Retinal pigment epithelial cell (primary cell): ENCODE measurements at regions not wholly inside any gene's neighbourhood (a gene's known extent, or its start where the extent isn't known, plus 50 kb on each side); places are given as distances from the start of the nearest gene placed in this dataset.

ENCODE experiments used
- DNase-seq: peaks from one replicate; pipeline ENCODE4 v3.0.0-alpha.2; 2010; ENCODE audit warnings: low read depth
- H3K4me3 ChIP-seq: 2 replicates; pipeline ENCODE4 v1.5.1; 2011; ENCODE audit warnings: mild to moderate bottlenecking, low read length, control low read depth, moderate library complexity
- CTCF ChIP-seq: conservative IDR thresholded peaks from 2 replicates; pipeline ENCODE4 v1.5.1; 2011; ENCODE audit warnings: low read depth, low read length, control low read depth, inconsistent platforms

GRCh38 chrX:122245175-122245574 is 938.9 kb upstream of the GRIA3 start:
- no peak for DNase-seq
- no peak overlapping the region for H3K4me3 ChIP-seq
- TF ChIP-seq CTCF = no peak

- no peak overlapping the region for H3K4me3 ChIP-seq
- no peak for TF ChIP-seq CTCF
- DNase-seq = no peak
These were observed 938.1 kb upstream of the GRIA3 start for GRCh38 chrX:122245943-122246342.

GRCh38 chrX:122246937-122247336 is 937.1 kb upstream of the GRIA3 start:
- TF ChIP-seq CTCF = no peak
- no peak overlapping the region for H3K4me3 ChIP-seq
- no peak for DNase-seq

GRCh38 chrX:122248681-122249080 is 935.4 kb upstream of the GRIA3 start:
- no peak for TF ChIP-seq CTCF
- DNase-seq = no peak

GRCh38 chrX:122252454-122252853 is 931.6 kb upstream of the GRIA3 start:
- DNase-seq = no peak
- no peak for TF ChIP-seq CTCF
- no peak overlapping the region for H3K4me3 ChIP-seq

More at GRCh38 chrX:122248681-122249080, 935.4 kb upstream of the GRIA3 start:
- no peak overlapping the region for H3K4me3 ChIP-seq

GRCh38 chrX:122268353-122268752 is 915.7 kb upstream of the GRIA3 start:
- TF ChIP-seq CTCF = no peak
- no peak for DNase-seq
- no peak overlapping the region for H3K4me3 ChIP-seq

GRCh38 chrX:122269243-122269781 is 914.8 kb upstream of the GRIA3 start:
- no peak overlapping the region for H3K4me3 ChIP-seq
- DNase-seq = no peak
- no peak for TF ChIP-seq CTCF
